ENCODE measurements at regions not wholly inside any gene's neighbourhood (a gene's known extent, or its start where the extent isn't known, plus 50 kb on each side); places are given as distances from the start of the nearest gene placed in this dataset.
A peak's percentile ranks its signal among the peaks of the same experiment; 100 is the strongest.

DNA sequence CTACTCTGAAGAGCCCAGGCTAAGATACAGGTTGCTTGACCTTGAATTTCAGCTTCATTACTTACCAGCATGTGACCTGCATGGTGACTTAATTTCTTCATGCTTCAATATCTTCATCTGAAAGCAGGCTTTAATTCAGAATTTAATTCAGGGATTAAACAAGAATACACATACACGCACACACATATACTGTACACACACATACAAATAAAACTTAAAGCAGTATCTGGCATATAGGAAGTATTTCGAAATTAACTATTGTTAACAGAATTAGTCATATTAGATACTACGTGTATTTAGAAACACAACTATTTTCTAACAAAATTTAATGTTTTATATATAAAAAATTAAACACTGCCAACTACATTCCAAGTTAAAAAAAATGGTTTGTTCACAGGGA is 640.3 kb downstream of the SLC6A15 start:
- Histone ChIP-seq H3K4me2 (ENCODE audit: control insufficient read depth, extremely low read depth, insufficient read depth, low read depth, low read length) (no peak overlapping the region), H3K9me3 (ENCODE audit: control insufficient read depth, low read depth, low read length) (no peaks in the 10 kb centered on the region), H3K9ac (ENCODE audit: control insufficient read depth, extremely low read depth, insufficient read depth, low read length) (no peak overlapping the region), H3K9me1 (ENCODE audit: control insufficient read depth, extremely low read depth, insufficient read depth, low read length) (no peaks in the 10 kb centered on the region), H3K4me3 (ENCODE audit: control insufficient read depth in 2 of 3, extremely low read depth in 1 of 3, insufficient read depth in 2 of 3, low read depth in 1 of 3, low read length in 3 of 3) (no peak overlapping the region), H3K36me3 (ENCODE audit: control insufficient read depth in 2 of 2, extremely low read depth in 1 of 2, insufficient read depth in 2 of 2, low read length in 2 of 2) (no peaks in the 10 kb centered on the region), H3K79me2 (ENCODE audit: control insufficient read depth, insufficient read depth, low read length) (no peaks in the 10 kb centered on the region), H2AFZ (ENCODE audit: control insufficient read depth, low read length) (no peak overlapping the region), H3K27ac (ENCODE audit: control insufficient read depth, insufficient read depth, low read length) (no peak overlapping the region), H4K20me1 (ENCODE audit: control insufficient read depth, extremely low read depth, insufficient read depth, low read length) (no peaks in the 10 kb centered on the region), H3K27me3 (ENCODE audit: control insufficient read depth, extremely low read depth, insufficient read depth, low read length) (no peaks in the 10 kb centered on the region), H3K4me1 (ENCODE audit: control insufficient read depth, extremely low read depth, insufficient read depth, low read length) (no peaks in the 10 kb centered on the region)
- FAIRE-seq (no peak), DNase-seq (ENCODE audit: low read depth, low spot score) (no peak)
- TF ChIP-seq, protein P1, sequence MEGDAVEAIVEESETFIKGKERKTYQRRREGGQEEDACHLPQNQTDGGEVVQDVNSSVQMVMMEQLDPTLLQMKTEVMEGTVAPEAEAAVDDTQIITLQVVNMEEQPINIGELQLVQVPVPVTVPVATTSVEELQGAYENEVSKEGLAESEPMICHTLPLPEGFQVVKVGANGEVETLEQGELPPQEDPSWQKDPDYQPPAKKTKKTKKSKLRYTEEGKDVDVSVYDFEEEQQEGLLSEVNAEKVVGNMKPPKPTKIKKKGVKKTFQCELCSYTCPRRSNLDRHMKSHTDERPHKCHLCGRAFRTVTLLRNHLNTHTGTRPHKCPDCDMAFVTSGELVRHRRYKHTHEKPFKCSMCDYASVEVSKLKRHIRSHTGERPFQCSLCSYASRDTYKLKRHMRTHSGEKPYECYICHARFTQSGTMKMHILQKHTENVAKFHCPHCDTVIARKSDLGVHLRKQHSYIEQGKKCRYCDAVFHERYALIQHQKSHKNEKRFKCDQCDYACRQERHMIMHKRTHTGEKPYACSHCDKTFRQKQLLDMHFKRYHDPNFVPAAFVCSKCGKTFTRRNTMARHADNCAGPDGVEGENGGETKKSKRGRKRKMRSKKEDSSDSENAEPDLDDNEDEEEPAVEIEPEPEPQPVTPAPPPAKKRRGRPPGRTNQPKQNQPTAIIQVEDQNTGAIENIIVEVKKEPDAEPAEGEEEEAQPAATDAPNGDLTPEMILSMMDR (optimal IDR thresholded peaks at IDR 0.05 in 1 of 3, IDR thresholded peaks at IDR 0.05 in 1 of 3, conservative IDR thresholded peaks at IDR 0.05 in 1 of 3; ENCODE audit: extremely low read depth in 1 of 3, insufficient read depth in 2 of 3, low read length in 3 of 3), result no peak
- no peak for TF ChIP-seq EZH2 (IDR thresholded peaks at IDR 0.05; ENCODE audit: low read length)
- dilution Hi-C loops (cut with MboI; ENCODE audit: extremely low pct_ligation_motif_present, low sequenced_read_pairs), result no loop called here

- no peaks in the 10 kb centered on the region for H3K27me3 ChIP-seq (ENCODE audit: control insufficient read depth, extremely low read depth, insufficient read depth, low read length)
- H3K36me3 ChIP-seq (ENCODE audit: control insufficient read depth in 2 of 2, extremely low read depth in 1 of 2, insufficient read depth in 2 of 2, low read length in 2 of 2), result no peaks in the 10 kb centered on the region
- dilution Hi-C loops (cut with MboI; ENCODE audit: extremely low pct_ligation_motif_present, low sequenced_read_pairs), result no loop called here
- H3K4me2 ChIP-seq (ENCODE audit: control insufficient read depth, extremely low read depth, insufficient read depth, low read depth, low read length), result peak overlapping the region; percentile 31
- peak overlapping the region in 1 of 3 experiments; percentile 21 for H3K4me3 ChIP-seq (ENCODE audit: control insufficient read depth in 2 of 3, extremely low read depth in 1 of 3, insufficient read depth in 2 of 3, low read depth in 1 of 3, low read length in 3 of 3)
- H3K9me3 ChIP-seq (ENCODE audit: control insufficient read depth, low read depth, low read length), result no peaks in the 10 kb centered on the region
- no peaks in the 10 kb centered on the region for H3K4me1 ChIP-seq (ENCODE audit: control insufficient read depth, extremely low read depth, insufficient read depth, low read length)
- no peak overlapping the region for H3K27ac ChIP-seq (ENCODE audit: control insufficient read depth, insufficient read depth, low read length)
- peak overlapping the region; percentile 48 for H2AFZ ChIP-seq (ENCODE audit: control insufficient read depth, low read length)
- H3K79me2 ChIP-seq (ENCODE audit: control insufficient read depth, insufficient read depth, low read length), result no peaks in the 10 kb centered on the region
- TF ChIP-seq, protein P1 (optimal IDR thresholded peaks at IDR 0.05 in 1 of 3, IDR thresholded peaks at IDR 0.05 in 1 of 3, conservative IDR thresholded peaks at IDR 0.05 in 1 of 3; ENCODE audit: extremely low read depth in 1 of 3, insufficient read depth in 2 of 3, low read length in 3 of 3), result no peak
- TF ChIP-seq EZH2 (IDR thresholded peaks at IDR 0.05; ENCODE audit: low read length), result no peak
- no peaks in the 10 kb centered on the region for H4K20me1 ChIP-seq (ENCODE audit: control insufficient read depth, extremely low read depth, insufficient read depth, low read length)
- no peak overlapping the region for H3K9ac ChIP-seq (ENCODE audit: control insufficient read depth, extremely low read depth, insufficient read depth, low read length)
- no peaks in the 10 kb centered on the region for H3K9me1 ChIP-seq (ENCODE audit: control insufficient read depth, extremely low read depth, insufficient read depth, low read length)
- FAIRE-seq (peak; percentile 67), DNase-seq (ENCODE audit: low read depth, low spot score) (no peak)
Measured at GRCh38 chr12:84270470-84271140, 642.0 kb downstream of the SLC6A15 start.

All from keratinocyte (primary cell).